Uterus (tissue), 3 donors: ENCODE measurements at regions not wholly inside any gene's neighbourhood (a gene's known extent, or its start where the extent isn't known, plus 50 kb on each side); places are given as distances from the start of the nearest gene placed in this dataset.
"Not testable (repeated sequence)": the region's sequence is repeated elsewhere in the genome, so short reads cannot be mapped to it uniquely, and the experiment has no call there.

Experiments used
- DNase-seq, 2 donors: peaks; one replicate each; pipeline ENCODE4 v3.0.0-alpha.2; 2019 to 2020
- H3K27ac ChIP-seq, 2 donors: fragments of 200-600 bp; sonication (generic); 1 replicate in 1 of 2; 2 replicates in 1 of 2; pipeline ENCODE4 v1.5.1; 2016 to 2018
- H3K27me3 ChIP-seq, 2 donors: fragments of 200-600 bp; sonication (generic); one replicate each; pipeline ENCODE4 v1.5.1; 2018 to 2019; ENCODE audit warnings: control low read depth in 1 of 2
- H3K36me3 ChIP-seq, 2 donors: fragments of 200-600 bp; sonication (generic); one replicate each; pipeline ENCODE4 v1.5.1; 2019; ENCODE audit warnings: control low read depth in 1 of 2
- H3K4me1 ChIP-seq, 2 donors: fragments of 200-600 bp; sonication (generic); one replicate each; pipeline ENCODE4 v1.5.1; 2018 to 2019; ENCODE audit warnings: control low read depth in 1 of 2
- H3K4me3 ChIP-seq, 2 donors: fragments of 200-600 bp; sonication (generic); 1 replicate in 1 of 2; 2 replicates in 1 of 2; pipeline ENCODE4 v1.5.1; 2018 to 2019; ENCODE audit warnings: mild to moderate bottlenecking in 1 of 2
- H3K9me3 ChIP-seq, 2 donors: fragments of 200-600 bp; sonication (generic); one replicate each; pipeline ENCODE4 v1.5.1; 2019; ENCODE audit warnings: control low read depth in 1 of 2
- POLR2A ChIP-seq, 2 donors: fragments of 450-650 bp; IDR thresholded peaks; one replicate each; pipeline ENCODE4 v1.6.1; 2016; ENCODE audit warnings: antibody characterized with exemption in 2 of 2, mild to moderate bottlenecking in 1 of 2, moderate library complexity in 1 of 2
- intact Hi-C: fragments of 100-400 bp; cut with DNase I; formaldehyde crosslinking; loops from one replicate; pipeline ENCODE4 v1.15.1; 2023; ENCODE audit warnings: low total_unique reads
- TF ChIP-seq, protein P1 (sequence below), 4 experiments: fragments of 200-600 bp in 2 of 4; fragments of 450-650 bp in 2 of 4; sonication (generic) in 2 of 4; IDR thresholded peaks; one replicate each; pipeline ENCODE4 v1.5.1; 2016 to 2019; ENCODE audit warnings: antibody characterized with exemption in 4 of 4, mild to moderate bottlenecking in 2 of 4, moderate library complexity in 1 of 4
- donor health status: DM: yes; HTN: yes; CAD: no.

DNA sequence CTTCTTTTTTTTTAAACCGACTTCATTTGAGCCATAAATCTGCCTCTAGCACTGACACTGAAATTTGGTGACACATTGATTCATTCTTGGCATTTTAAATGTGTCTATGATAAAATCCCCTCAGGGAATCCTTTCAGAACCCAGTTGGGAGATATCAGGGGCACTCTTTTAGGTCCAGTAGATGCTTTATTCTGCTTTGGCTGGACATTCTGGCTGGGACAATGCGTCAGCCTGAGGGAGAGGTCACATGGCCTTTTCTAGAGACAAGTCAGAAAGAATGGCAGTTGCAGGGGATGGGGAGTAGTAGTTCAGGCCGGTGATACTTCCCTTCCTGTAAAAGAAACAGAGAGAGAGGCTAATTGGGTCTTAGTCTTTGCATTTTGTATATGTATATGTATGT, 63.1 kb downstream of the TRIM43 start:
- H3K27me3 ChIP-seq, intact Hi-C loops, DNase-seq, H3K27ac ChIP-seq, H3K9me3 ChIP-seq, H3K36me3 ChIP-seq, H3K4me1 ChIP-seq, H3K4me3 ChIP-seq: not testable (repeated sequence)

- intact Hi-C loops, H3K27me3 ChIP-seq, H3K9me3 ChIP-seq, DNase-seq, H3K4me3 ChIP-seq, H3K4me1 ChIP-seq, H3K36me3 ChIP-seq, H3K27ac ChIP-seq: not testable (repeated sequence)
These were observed 64.8 kb downstream of the TRIM43 start for GRCh38 chr2:95656553-95656952.

- H3K36me3 ChIP-seq, H3K9me3 ChIP-seq, H3K27ac ChIP-seq, intact Hi-C loops, H3K4me1 ChIP-seq, DNase-seq, H3K4me3 ChIP-seq, H3K27me3 ChIP-seq: not testable (repeated sequence)
These were observed 66.1 kb downstream of the TRIM43 start for GRCh38 chr2:95657937-95658336.

GRCh38 chr2:95660766-95661562, 69.2 kb downstream of the TRIM43 start:
- H3K27me3 ChIP-seq, H3K4me1 ChIP-seq, H3K36me3 ChIP-seq, intact Hi-C loops, H3K9me3 ChIP-seq, H3K4me3 ChIP-seq, H3K27ac ChIP-seq, DNase-seq: not testable (repeated sequence)

- H3K27ac ChIP-seq, DNase-seq, H3K36me3 ChIP-seq, H3K9me3 ChIP-seq, H3K4me3 ChIP-seq, intact Hi-C loops, H3K27me3 ChIP-seq, H3K4me1 ChIP-seq: not testable (repeated sequence)
These were observed 72.0 kb downstream of the TRIM43 start for GRCh38 chr2:95663471-95664441.

DNA sequence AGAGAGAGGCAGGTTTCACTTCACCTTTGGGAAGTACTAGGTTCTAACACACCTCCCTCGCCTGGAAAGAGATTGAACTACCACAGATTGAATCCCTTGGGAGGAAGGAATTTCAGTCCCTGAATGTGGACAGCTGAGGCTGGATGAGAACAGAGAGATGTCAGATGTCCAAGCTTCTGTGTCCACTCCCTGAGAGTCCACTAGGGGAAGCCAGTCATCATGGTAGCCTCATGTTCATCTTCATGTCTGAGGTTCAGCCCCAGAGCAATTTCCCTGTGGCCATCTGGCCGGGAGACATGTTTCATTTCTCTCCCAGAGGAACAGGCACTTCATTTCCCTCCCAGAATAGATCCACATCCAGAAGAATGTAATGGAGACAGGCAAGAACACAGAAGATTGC, 74.8 kb downstream of the TRIM43 start:
- H3K27me3 ChIP-seq, H3K9me3 ChIP-seq, intact Hi-C loops, H3K36me3 ChIP-seq, H3K27ac ChIP-seq, DNase-seq, H3K4me3 ChIP-seq, H3K4me1 ChIP-seq: not testable (repeated sequence)
- TF ChIP-seq, protein P1, sequence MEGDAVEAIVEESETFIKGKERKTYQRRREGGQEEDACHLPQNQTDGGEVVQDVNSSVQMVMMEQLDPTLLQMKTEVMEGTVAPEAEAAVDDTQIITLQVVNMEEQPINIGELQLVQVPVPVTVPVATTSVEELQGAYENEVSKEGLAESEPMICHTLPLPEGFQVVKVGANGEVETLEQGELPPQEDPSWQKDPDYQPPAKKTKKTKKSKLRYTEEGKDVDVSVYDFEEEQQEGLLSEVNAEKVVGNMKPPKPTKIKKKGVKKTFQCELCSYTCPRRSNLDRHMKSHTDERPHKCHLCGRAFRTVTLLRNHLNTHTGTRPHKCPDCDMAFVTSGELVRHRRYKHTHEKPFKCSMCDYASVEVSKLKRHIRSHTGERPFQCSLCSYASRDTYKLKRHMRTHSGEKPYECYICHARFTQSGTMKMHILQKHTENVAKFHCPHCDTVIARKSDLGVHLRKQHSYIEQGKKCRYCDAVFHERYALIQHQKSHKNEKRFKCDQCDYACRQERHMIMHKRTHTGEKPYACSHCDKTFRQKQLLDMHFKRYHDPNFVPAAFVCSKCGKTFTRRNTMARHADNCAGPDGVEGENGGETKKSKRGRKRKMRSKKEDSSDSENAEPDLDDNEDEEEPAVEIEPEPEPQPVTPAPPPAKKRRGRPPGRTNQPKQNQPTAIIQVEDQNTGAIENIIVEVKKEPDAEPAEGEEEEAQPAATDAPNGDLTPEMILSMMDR (IDR thresholded peaks at IDR 0.05), result peak in 1 of 4 experiments; percentile 6

DNA sequence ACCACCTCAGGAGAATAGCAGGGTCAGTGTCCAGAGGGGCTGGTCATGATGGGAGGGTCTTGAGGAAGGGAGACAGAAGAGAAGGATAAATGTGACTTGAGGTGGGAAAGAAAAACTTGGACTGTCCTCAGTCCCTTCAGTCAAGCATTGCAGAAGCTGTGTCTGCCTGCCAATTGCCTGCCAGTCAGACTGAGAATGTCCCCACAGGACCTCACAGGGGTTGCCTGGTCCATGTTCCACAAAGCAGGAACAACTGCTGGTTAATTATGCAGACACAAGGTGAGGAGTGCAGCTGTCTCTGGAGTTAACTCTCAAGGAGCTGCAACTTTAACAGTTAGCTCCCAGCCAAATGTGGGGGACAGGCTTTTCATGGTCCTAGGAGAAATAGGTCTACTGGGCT, 75.7 kb downstream of the TRIM43 start:
- intact Hi-C loops, result no loop called here
- Histone ChIP-seq H3K9me3 (no peaks in the 10 kb centered on the region), H3K27ac (no peak overlapping the region), H3K27me3 (no peaks in the 10 kb centered on the region), H3K4me1 (no peaks in the 10 kb centered on the region), H3K4me3 (no peak overlapping the region), H3K36me3 (no peaks in the 10 kb centered on the region)
- TF ChIP-seq, protein P1 (IDR thresholded peaks at IDR 0.05), result no peak
- no peak for TF ChIP-seq POLR2A (IDR thresholded peaks at IDR 0.05)
- DNase-seq, result no peak

DNA sequence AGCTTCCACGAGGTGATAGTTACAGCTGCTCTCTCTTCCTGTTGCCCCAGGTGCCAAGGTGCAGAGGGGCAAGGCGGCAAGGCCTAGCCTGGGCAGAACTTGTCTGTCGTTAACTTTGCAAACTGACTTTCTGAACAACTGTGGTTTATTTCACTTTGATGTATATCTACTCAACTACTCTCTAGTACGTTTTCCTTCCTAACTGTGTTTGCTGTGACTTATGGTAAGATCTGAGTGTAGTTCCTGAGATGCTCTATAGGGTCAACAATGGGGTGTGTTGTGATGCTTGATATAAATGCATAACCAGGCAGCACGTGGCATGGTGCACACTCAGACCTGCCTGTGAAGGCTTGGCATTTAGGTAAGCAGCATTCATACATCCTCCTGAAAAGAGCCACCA, 77.1 kb downstream of the TRIM43 start:
- DNase-seq, H3K27me3 ChIP-seq, H3K9me3 ChIP-seq, H3K36me3 ChIP-seq, H3K4me3 ChIP-seq, intact Hi-C loops, H3K4me1 ChIP-seq, H3K27ac ChIP-seq: not testable (repeated sequence)
